DOHH2 (cell line): ENCODE measurements at regions not wholly inside any gene's neighbourhood (a gene's known extent, or its start where the extent isn't known, plus 50 kb on each side); places are given as distances from the start of the nearest gene placed in this dataset.

Experiments
- H3F3A ChIP-seq: fragments of 200-600 bp; sonication (generic), shearing (Covaris generic); 2 replicates; pipeline ENCODE4 v1.6.0; 2016; ENCODE audit warnings: antibody characterized with exemption, mild to moderate bottlenecking; ENCODE audit not compliant: control insufficient read depth, insufficient read depth
- H3K27ac ChIP-seq: fragments of 200-600 bp; sonication (generic); 2 replicates; pipeline ENCODE4 v1.5.1; 2014; ENCODE audit warnings: low read depth, mild to moderate bottlenecking, low read length, moderate library complexity
- H3K27me3 ChIP-seq: fragments of 200-600 bp; sonication (generic); 2 replicates; pipeline ENCODE4 v1.6.1; 2014; ENCODE audit warnings: mild to moderate bottlenecking, low read length, mixed read lengths; ENCODE audit not compliant: control insufficient read depth
- H3K36me3 ChIP-seq: fragments of 200-600 bp; sonication (generic); 2 replicates; pipeline ENCODE4 v1.6.1; 2014; ENCODE audit warnings: mild to moderate bottlenecking, low read length, moderate library complexity, mixed read lengths; ENCODE audit not compliant: control insufficient read depth
- H3K4me1 ChIP-seq: fragments of 200-600 bp; sonication (generic); 2 replicates; pipeline ENCODE4 v1.6.1; 2014; ENCODE audit warnings: mild to moderate bottlenecking, low read length, mixed read lengths; ENCODE audit not compliant: control insufficient read depth
- H3K4me2 ChIP-seq: fragments of 200-600 bp; sonication (generic); 2 replicates; pipeline ENCODE4 v1.6.0; 2014; ENCODE audit warnings: mild to moderate bottlenecking, low read length, moderate library complexity
- H3K4me3 ChIP-seq: fragments of 200-600 bp; sonication (generic); 2 replicates; pipeline ENCODE4 v1.5.1; 2014; ENCODE audit warnings: mild to moderate bottlenecking, low read length, mixed read lengths
- H3K79me2 ChIP-seq: fragments of 200-600 bp; sonication (generic); 2 replicates; pipeline ENCODE4 v1.6.1; 2014; ENCODE audit warnings: mild to moderate bottlenecking, low read length, mixed read lengths; ENCODE audit not compliant: control insufficient read depth
- H3K9me2 ChIP-seq: fragments of 200-600 bp; sonication (generic); replicated peaks from 2 replicates; pipeline ENCODE4 v1.6.1; 2014; ENCODE audit warnings: mild to moderate bottlenecking, low read length, mixed read lengths; ENCODE audit not compliant: control insufficient read depth
- H3K9me3 ChIP-seq: fragments of 200-600 bp; sonication (generic); 2 replicates; pipeline ENCODE4 v1.6.1; 2014; ENCODE audit warnings: antibody characterized with exemption, low read length, mixed read lengths; ENCODE audit not compliant: control insufficient read depth, insufficient read depth
- H4K20me1 ChIP-seq: fragments of 200-600 bp; sonication (generic); 2 replicates; pipeline ENCODE4 v1.6.0; 2014; ENCODE audit warnings: low read depth, mild to moderate bottlenecking, antibody characterized with exemption, low read length, moderate library complexity; ENCODE audit not compliant: control insufficient read depth, insufficient read depth
- CTCF ChIP-seq: fragments of 200-600 bp; sonication (generic); IDR thresholded peaks from one replicate; pipeline ENCODE4 v1.5.1; 2014; ENCODE audit warnings: antibody characterized with exemption, mild to moderate bottlenecking, low read depth, low read length; ENCODE audit not compliant: poor library complexity, severe bottlenecking
- EZH2phosphoT487 ChIP-seq: fragments of 200-600 bp; sonication (generic); IDR thresholded peaks from 2 replicates; pipeline ENCODE4 v1.6.1; 2017; ENCODE audit warnings: borderline replicate concordance, mild to moderate bottlenecking, antibody characterized with exemption, low read length, moderate library complexity, mixed read lengths

- Histone ChIP-seq H3F3A (no peaks in the 10 kb centered on the region), H3K36me3 (no peaks in the 10 kb centered on the region), H3K27ac (no peak overlapping the region), H3K27me3 (peaks cover 29% of the 10 kb centered on the region), H4K20me1 (no peaks in the 10 kb centered on the region), H3K79me2 (no peaks in the 10 kb centered on the region), H3K9me2 (no peaks in the 10 kb centered on the region), H3K4me1 (peaks cover 10% of the 10 kb centered on the region), H3K4me2 (peak overlapping the region; percentile 90), H3K9me3 (no peaks in the 10 kb centered on the region), H3K4me3 (peak overlapping the region; percentile 86)
- TF ChIP-seq EZH2phosphoT487: no peak
- TF ChIP-seq CTCF: no peak
Measured at GRCh38 chr1:42035830-42036604, 117.2 kb upstream of the GUCA2B start.

- TF ChIP-seq EZH2phosphoT487 (0 out of 2 replicates have a peak, but pooled peaks have one; percentile 53), CTCF (peak; percentile 32)
- peak overlapping the region; percentile 91 for H3K4me2 ChIP-seq
- no peaks in the 10 kb centered on the region for H3K36me3 ChIP-seq
- H3F3A ChIP-seq: no peaks in the 10 kb centered on the region
- H4K20me1 ChIP-seq: no peaks in the 10 kb centered on the region
- H3K27me3 ChIP-seq: peaks cover 29% of the 10 kb centered on the region
- H3K4me3 ChIP-seq: peak overlapping the region; percentile 86
- H3K27ac ChIP-seq: no peak overlapping the region
- no peaks in the 10 kb centered on the region for H3K79me2 ChIP-seq
- no peaks in the 10 kb centered on the region for H3K9me2 ChIP-seq
- peaks cover 10% of the 10 kb centered on the region for H3K4me1 ChIP-seq
- no peaks in the 10 kb centered on the region for H3K9me3 ChIP-seq
Measured at GRCh38 chr1:42035205-42035829, 116.6 kb upstream of the HIVEP3 start.

- Histone ChIP-seq H3K27me3 (peaks cover 29% of the 10 kb centered on the region), H4K20me1 (no peaks in the 10 kb centered on the region), H3K4me2 (no peak overlapping the region), H3K9me3 (no peaks in the 10 kb centered on the region), H3K4me1 (peaks cover 10% of the 10 kb centered on the region), H3K36me3 (no peaks in the 10 kb centered on the region), H3K9me2 (no peaks in the 10 kb centered on the region), H3K79me2 (no peaks in the 10 kb centered on the region), H3F3A (no peaks in the 10 kb centered on the region), H3K4me3 (no peak overlapping the region), H3K27ac (no peak overlapping the region)
- TF ChIP-seq CTCF (no peak), EZH2phosphoT487 (no peak)
Measured at GRCh38 chr1:42034426-42034825, 115.7 kb upstream of the HIVEP3 start.
